Bone marrow (tissue), 2 donors: ENCODE measurements at regions not wholly inside any gene's neighbourhood (a gene's known extent, or its start where the extent isn't known, plus 50 kb on each side); places are given as distances from the start of the nearest gene placed in this dataset.
"Not testable (repeated sequence)": the region's sequence is repeated elsewhere in the genome, so short reads cannot be mapped to it uniquely, and the experiment has no call there.

Experiments used
- DNase-seq, 2 donors: peaks; one replicate each; lab custom pipeline; 2025; lab: John Stamatoyannopoulos, UW

- DNase-seq, result no peak
Observed at GRCh38 chr2:209160800-209161588, 262.9 kb upstream of the MAP2 start.

GRCh38 chr2:209162129-209162528 lies 261.7 kb upstream of the MAP2 start:
- no peak for DNase-seq

- DNase-seq, result no peak
Observed at GRCh38 chr2:209181984-209182383, 241.9 kb upstream of the MAP2 start.

- not testable (repeated sequence) for DNase-seq
Observed at GRCh38 chr2:209186886-209187285, 237.0 kb upstream of the MAP2 start.

- no peak for DNase-seq
Observed at GRCh38 chr2:209189893-209190292, 234.0 kb upstream of the MAP2 start.

- no peak for DNase-seq
Observed at GRCh38 chr2:209191139-209191538, 232.7 kb upstream of the MAP2 start.

- no peak for DNase-seq
Observed at GRCh38 chr2:209194717-209195116, 229.1 kb upstream of the MAP2 start.

- DNase-seq, result no peak
Observed at GRCh38 chr2:209208211-209208610, 215.6 kb upstream of the MAP2 start.

- DNase-seq, result no peak
Observed at GRCh38 chr2:209209943-209210342, 213.9 kb upstream of the MAP2 start.

GRCh38 chr2:209230560-209230959 lies 193.3 kb upstream of the MAP2 start:
- no peak for DNase-seq

GRCh38 chr2:209236377-209236776 lies 187.5 kb upstream of the MAP2 start:
- DNase-seq, result no peak

GRCh38 chr2:209238765-209239584 lies 184.9 kb upstream of the MAP2 start:
- no peak for DNase-seq

- no peak for DNase-seq
Observed at GRCh38 chr2:209239585-209239938, 184.3 kb upstream of the MAP2 start.

GRCh38 chr2:209240204-209240603 lies 183.6 kb upstream of the MAP2 start:
- DNase-seq, result no peak

GRCh38 chr2:209253544-209253943 lies 170.3 kb upstream of the MAP2 start:
- DNase-seq, result no peak

- DNase-seq, result no peak
Observed at GRCh38 chr2:209259767-209260166, 164.1 kb upstream of the MAP2 start.

- DNase-seq, result no peak
Observed at GRCh38 chr2:209260281-209260680, 163.6 kb upstream of the MAP2 start.

- not testable (repeated sequence) for DNase-seq
Observed at GRCh38 chr2:209261366-209262053, 162.3 kb upstream of the MAP2 start.

GRCh38 chr2:209269024-209269423 lies 154.8 kb upstream of the MAP2 start:
- DNase-seq, result no peak

- DNase-seq, result no peak
Observed at GRCh38 chr2:209276000-209276399, 147.8 kb upstream of the MAP2 start.

GRCh38 chr2:209277444-209277843 lies 146.4 kb upstream of the MAP2 start:
- DNase-seq, result no peak

GRCh38 chr2:209298601-209299000 lies 125.2 kb upstream of the MAP2 start:
- no peak for DNase-seq

- DNase-seq, result not testable (repeated sequence)
Observed at GRCh38 chr2:209299478-209299877, 124.4 kb upstream of the MAP2 start.
